GM23338 (cell line): ENCODE measurements at regions not wholly inside any gene's neighbourhood (a gene's known extent, or its start where the extent isn't known, plus 50 kb on each side); places are given as distances from the start of the nearest gene placed in this dataset.

ENCODE experiments used
- EZH2phosphoT487 ChIP-seq: fragments of 200-600 bp; sonication (generic); IDR thresholded peaks from one replicate; pipeline ENCODE4 v1.8.1; 2018; ENCODE audit warnings: antibody characterized with exemption; ENCODE audit not compliant: unreplicated experiment
- NANOG ChIP-seq: IDR thresholded peaks from 2 replicates; pipeline ENCODE4 v1.6.1; 2016; ENCODE audit warnings: antibody characterized with exemption, borderline replicate concordance
- POLR2AphosphoS5 ChIP-seq: IDR thresholded peaks from 2 replicates; pipeline ENCODE4 v1.6.1; 2016; ENCODE audit warnings: antibody characterized with exemption, low read depth
- STAT1 ChIP-seq: IDR thresholded peaks from one replicate; pipeline ENCODE4 v1.6.1; 2016; ENCODE audit warnings: antibody characterized with exemption; ENCODE audit not compliant: unreplicated experiment
- ZNF331 ChIP-seq: fragments of 250-450 bp; sonication (Bioruptor Pico); IDR thresholded peaks from 2 replicates; pipeline ENCODE4 v1.5.0; 2020; ENCODE audit warnings: low read depth, mild to moderate bottlenecking, moderate library complexity
- TF ChIP-seq, protein P1 (sequence below): fragments of 250-450 bp; sonication (Bioruptor Pico); IDR thresholded peaks from 2 replicates; pipeline ENCODE4 v1.5.0; 2020; ENCODE audit warnings: mild to moderate bottlenecking, moderate library complexity
- TF ChIP-seq, protein P2 (sequence below): IDR thresholded peaks from one replicate; pipeline ENCODE4 v1.6.1; 2018; ENCODE audit warnings: antibody characterized with exemption; ENCODE audit not compliant: unreplicated experiment
- TF ChIP-seq, protein P3 (sequence below), 2 experiments: fragments of 200-600 bp in 1 of 2; sonication (generic) in 1 of 2; conservative IDR thresholded peaks; 2 replicates each; pipeline versions ENCODE4 v1.5.1 to v1.6.1; 2016 to 2017; ENCODE audit warnings: antibody characterized with exemption in 2 of 2, low read depth in 2 of 2, mild to moderate bottlenecking in 2 of 2, moderate library complexity in 1 of 2

DNA sequence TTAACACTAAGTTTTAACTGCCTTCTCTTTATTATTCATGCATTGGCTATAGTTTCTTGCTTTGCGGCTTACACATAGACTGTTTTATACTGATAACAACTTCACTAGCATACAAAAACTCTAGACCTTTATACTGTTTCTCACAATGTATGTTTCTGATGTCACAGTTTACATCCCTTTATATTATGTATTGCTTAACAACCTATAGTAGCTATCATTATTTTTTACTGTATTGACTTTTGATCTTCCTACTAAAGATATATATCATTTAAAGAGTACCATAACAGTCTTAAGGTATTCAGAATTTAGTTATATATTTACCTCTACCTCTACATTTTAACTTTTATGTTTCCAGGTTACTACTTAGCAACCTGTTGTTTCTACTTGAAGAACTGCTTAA is 543.3 kb upstream of the ARGLU1 start (continued):
- TF ChIP-seq, protein P1, sequence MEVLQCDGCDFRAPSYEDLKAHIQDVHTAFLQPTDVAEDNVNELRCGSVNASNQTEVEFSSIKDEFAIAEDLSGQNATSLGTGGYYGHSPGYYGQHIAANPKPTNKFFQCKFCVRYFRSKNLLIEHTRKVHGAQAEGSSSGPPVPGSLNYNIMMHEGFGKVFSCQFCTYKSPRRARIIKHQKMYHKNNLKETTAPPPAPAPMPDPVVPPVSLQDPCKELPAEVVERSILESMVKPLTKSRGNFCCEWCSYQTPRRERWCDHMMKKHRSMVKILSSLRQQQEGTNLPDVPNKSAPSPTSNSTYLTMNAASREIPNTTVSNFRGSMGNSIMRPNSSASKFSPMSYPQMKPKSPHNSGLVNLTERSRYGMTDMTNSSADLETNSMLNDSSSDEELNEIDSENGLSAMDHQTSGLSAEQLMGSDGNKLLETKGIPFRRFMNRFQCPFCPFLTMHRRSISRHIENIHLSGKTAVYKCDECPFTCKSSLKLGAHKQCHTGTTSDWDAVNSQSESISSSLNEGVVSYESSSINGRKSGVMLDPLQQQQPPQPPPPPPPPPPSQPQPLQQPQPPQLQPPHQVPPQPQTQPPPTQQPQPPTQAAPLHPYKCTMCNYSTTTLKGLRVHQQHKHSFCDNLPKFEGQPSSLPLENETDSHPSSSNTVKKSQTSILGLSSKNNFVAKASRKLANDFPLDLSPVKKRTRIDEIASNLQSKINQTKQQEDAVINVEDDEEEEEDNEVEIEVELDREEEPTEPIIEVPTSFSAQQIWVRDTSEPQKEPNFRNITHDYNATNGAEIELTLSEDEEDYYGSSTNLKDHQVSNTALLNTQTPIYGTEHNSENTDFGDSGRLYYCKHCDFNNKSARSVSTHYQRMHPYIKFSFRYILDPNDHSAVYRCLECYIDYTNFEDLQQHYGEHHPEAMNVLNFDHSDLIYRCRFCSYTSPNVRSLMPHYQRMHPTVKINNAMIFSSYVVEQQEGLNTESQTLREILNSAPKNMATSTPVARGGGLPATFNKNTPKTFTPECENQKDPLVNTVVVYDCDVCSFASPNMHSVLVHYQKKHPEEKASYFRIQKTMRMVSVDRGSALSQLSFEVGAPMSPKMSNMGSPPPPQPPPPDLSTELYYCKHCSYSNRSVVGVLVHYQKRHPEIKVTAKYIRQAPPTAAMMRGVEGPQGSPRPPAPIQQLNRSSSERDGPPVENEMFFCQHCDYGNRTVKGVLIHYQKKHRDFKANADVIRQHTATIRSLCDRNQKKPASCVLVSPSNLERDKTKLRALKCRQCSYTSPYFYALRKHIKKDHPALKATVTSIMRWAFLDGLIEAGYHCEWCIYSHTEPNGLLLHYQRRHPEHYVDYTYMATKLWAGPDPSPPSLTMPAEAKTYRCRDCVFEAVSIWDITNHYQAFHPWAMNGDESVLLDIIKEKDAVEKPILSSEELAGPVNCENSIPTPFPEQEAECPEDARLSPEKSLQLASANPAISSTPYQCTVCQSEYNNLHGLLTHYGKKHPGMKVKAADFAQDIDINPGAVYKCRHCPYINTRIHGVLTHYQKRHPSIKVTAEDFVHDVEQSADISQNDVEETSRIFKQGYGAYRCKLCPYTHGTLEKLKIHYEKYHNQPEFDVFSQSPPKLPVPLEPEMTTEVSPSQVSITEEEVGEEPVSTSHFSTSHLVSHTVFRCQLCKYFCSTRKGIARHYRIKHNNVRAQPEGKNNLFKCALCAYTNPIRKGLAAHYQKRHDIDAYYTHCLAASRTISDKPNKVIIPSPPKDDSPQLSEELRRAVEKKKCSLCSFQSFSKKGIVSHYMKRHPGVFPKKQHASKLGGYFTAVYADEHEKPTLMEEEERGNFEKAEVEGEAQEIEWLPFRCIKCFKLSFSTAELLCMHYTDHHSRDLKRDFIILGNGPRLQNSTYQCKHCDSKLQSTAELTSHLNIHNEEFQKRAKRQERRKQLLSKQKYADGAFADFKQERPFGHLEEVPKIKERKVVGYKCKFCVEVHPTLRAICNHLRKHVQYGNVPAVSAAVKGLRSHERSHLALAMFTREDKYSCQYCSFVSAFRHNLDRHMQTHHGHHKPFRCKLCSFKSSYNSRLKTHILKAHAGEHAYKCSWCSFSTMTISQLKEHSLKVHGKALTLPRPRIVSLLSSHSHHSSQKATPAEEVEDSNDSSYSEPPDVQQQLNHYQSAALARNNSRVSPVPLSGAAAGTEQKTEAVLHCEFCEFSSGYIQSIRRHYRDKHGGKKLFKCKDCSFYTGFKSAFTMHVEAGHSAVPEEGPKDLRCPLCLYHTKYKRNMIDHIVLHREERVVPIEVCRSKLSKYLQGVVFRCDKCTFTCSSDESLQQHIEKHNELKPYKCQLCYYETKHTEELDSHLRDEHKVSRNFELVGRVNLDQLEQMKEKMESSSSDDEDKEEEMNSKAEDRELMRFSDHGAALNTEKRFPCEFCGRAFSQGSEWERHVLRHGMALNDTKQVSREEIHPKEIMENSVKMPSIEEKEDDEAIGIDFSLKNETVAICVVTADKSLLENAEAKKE (CRISPR knock-in tag): no peak
- TF ChIP-seq ZNF331 (no peak), NANOG (no peak), POLR2AphosphoS5 (no peak), STAT1 (no peak), EZH2phosphoT487 (no peak)
- TF ChIP-seq, protein P2, sequence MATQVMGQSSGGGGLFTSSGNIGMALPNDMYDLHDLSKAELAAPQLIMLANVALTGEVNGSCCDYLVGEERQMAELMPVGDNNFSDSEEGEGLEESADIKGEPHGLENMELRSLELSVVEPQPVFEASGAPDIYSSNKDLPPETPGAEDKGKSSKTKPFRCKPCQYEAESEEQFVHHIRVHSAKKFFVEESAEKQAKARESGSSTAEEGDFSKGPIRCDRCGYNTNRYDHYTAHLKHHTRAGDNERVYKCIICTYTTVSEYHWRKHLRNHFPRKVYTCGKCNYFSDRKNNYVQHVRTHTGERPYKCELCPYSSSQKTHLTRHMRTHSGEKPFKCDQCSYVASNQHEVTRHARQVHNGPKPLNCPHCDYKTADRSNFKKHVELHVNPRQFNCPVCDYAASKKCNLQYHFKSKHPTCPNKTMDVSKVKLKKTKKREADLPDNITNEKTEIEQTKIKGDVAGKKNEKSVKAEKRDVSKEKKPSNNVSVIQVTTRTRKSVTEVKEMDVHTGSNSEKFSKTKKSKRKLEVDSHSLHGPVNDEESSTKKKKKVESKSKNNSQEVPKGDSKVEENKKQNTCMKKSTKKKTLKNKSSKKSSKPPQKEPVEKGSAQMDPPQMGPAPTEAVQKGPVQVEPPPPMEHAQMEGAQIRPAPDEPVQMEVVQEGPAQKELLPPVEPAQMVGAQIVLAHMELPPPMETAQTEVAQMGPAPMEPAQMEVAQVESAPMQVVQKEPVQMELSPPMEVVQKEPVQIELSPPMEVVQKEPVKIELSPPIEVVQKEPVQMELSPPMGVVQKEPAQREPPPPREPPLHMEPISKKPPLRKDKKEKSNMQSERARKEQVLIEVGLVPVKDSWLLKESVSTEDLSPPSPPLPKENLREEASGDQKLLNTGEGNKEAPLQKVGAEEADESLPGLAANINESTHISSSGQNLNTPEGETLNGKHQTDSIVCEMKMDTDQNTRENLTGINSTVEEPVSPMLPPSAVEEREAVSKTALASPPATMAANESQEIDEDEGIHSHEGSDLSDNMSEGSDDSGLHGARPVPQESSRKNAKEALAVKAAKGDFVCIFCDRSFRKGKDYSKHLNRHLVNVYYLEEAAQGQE: no peak
- TF ChIP-seq, protein P3, sequence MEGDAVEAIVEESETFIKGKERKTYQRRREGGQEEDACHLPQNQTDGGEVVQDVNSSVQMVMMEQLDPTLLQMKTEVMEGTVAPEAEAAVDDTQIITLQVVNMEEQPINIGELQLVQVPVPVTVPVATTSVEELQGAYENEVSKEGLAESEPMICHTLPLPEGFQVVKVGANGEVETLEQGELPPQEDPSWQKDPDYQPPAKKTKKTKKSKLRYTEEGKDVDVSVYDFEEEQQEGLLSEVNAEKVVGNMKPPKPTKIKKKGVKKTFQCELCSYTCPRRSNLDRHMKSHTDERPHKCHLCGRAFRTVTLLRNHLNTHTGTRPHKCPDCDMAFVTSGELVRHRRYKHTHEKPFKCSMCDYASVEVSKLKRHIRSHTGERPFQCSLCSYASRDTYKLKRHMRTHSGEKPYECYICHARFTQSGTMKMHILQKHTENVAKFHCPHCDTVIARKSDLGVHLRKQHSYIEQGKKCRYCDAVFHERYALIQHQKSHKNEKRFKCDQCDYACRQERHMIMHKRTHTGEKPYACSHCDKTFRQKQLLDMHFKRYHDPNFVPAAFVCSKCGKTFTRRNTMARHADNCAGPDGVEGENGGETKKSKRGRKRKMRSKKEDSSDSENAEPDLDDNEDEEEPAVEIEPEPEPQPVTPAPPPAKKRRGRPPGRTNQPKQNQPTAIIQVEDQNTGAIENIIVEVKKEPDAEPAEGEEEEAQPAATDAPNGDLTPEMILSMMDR (conservative IDR thresholded peaks at IDR 0.05; ENCODE audit: low read depth in 2 of 2): no peak
